GM21737 (cell line): ENCODE measurements at regions not wholly inside any gene's neighbourhood (a gene's known extent, or its start where the extent isn't known, plus 50 kb on each side); places are given as distances from the start of the nearest gene placed in this dataset.
"Not testable (repeated sequence)": the region's sequence is repeated elsewhere in the genome, so short reads cannot be mapped to it uniquely, and the experiment has no call there.

ENCODE experiments used
- ATAC-seq: cut with Tn5 transposase; IDR thresholded peaks from one replicate; pipeline ENCODE4 v1.9.1; 2021; ENCODE audit warnings: mild to moderate bottlenecking, moderate library complexity; ENCODE audit not compliant: unreplicated experiment

GRCh38 chr1:163472651-163473248 is 151.0 kb downstream of the NUF2 start:
- ATAC-seq: no peak

GRCh38 chr1:163477276-163477830 is 155.6 kb downstream of the NUF2 start:
- no peak for ATAC-seq

DNA sequence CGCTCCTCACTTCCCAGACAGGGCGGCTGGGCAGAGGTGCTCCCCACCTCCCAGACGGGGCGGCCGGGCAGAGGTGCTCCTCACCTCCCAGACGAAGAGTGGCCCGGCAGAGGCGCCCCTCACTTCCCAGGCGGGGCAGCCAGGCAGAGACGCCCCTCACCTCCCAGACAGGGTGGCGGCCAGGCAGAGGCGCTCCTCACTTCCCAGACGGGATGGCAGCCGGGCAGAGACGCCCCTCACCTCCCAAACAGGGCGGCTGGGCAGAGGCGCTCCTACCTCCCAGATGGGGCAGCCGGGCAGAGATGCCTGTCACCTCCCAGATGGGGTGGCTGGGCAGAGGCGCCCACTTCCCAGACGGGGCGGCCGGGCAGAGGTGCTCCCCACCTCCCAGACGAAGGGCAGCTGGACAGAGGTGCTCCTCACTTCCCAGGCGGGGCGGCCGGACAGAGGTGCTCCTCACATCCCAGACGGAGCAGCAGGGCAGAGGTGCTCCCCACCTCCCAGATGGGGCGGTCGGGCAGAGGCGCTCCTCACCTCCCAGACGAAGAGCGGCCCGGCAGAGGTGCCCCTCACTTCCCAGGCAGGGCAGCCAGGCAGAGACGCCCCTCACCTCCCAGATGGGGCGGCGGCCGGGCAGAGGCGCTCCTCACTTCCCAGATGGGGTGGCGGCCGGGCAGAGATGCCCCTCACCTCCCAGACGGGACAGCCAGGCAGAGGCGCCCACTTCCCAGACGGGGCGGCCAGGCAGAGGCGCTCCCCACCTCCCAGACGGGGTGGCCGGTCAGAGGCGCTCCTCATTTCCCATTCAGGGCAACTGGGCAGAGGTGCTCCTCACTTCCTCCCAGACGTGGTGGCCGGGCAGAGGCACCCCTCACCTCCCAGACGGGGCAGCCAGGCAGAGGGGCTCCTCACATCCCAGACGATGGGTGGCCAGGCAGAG is 176.9 kb downstream of the NUF2 start:
- ATAC-seq: not testable (repeated sequence)

GRCh38 chr1:163504331-163504978 is 182.7 kb downstream of the NUF2 start:
- no peak for ATAC-seq

DNA sequence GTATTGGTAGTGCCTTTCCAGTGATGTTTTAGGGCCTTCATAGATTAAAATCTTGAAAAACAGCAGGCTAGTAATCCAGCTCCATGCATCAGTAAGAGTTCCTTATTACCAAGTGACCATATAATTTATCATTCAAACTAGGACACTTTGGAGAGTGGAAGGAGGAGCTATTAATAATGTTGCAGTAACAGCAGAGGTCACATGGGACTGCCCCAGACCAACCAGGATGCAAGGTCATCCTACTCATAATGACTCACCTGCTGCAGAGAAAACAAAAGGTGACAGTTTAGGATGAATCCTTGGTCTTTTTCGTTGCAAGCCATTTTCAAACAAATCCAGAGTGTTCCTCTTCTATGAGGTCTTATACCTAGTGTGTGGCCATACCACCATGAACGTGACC is 187.4 kb downstream of the NUF2 start:
- ATAC-seq: no peak

DNA sequence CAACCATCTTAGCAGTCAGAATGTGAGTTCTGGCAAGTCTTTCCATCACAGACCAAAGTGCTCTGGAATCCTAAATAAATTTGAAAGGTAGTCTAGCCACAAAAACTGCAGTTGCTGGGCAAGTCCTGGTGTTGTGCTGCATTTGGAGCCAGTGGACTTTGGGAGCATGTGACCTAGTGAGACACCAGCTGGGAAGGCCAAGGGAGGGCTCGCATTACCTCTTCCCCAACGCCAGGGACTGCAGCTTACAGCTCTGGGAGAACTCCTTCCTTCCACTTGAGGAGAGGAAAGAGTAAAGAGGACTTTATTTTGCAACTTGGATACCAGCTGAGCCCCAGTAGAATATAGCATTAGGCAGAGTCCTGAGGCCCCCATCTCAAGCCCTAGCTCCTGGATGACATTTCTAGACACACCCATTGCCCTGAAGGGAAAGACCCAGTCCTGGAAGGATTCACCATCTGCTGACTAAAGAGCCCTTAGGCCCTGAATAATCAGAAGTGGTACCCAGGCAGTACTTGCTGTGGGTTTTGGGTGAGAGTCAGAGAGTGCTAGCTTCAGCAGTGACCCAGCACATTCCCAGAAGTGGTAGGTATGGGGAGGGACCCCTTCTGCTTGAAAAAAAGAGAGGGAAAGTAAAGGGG is 190.7 kb downstream of the NUF2 start:
- no peak for ATAC-seq

- no peak for ATAC-seq
Observed at GRCh38 chr1:163523375-163524029, 201.7 kb downstream of the NUF2 start.

DNA sequence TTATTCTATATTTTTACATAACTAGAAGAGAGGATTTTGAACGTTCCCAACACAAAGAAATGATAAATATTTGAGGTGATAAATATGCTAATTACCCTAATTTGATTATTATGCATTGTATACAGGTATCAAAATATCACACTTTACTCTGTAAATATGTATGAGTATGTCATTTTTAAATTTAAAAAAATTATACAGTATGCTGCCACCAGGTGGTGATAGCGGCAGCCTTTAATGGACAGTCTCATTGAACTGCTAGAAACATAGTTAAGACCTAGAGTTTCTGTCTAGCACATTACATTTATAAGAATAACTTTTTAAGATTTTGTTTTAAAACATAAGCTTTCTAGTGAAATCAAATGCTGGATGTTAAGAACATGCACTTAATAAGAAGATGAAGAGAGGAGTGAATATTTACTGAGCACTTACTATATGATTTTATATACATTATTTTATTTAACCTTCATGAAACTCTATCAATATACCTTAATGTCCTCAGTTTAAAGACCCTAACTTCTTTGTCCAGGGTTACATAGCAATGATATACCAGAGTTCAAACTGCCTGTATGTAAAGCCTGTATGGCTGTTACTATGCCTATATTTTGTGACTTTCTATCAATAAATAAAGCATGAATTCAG is 207.1 kb downstream of the NUF2 start:
- ATAC-seq: peak; percentile 67

- ATAC-seq: no peak
Observed at GRCh38 chr1:163531345-163531744, 209.6 kb downstream of the NUF2 start.

- no peak for ATAC-seq
Observed at GRCh38 chr1:163535401-163535800, 213.6 kb downstream of the NUF2 start.

DNA sequence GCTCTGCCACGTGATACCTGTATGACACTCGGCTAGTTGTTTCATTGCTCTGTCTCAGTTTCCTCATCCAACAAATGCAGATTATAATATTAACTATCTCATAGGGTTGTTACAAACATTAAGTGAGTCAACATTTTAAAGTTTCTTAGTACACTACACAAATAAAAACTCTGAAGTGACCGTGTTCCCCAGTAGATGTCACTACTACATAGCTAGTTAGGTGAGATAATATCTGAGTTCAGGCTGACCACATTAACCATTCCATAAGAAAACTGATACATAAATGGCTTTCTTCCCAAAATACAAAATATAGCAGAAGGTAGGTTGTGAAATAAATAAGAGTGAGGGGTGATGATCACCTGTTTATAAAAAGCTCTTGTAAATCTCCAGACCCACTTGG is 214.1 kb downstream of the NUF2 start:
- no peak for ATAC-seq

DNA sequence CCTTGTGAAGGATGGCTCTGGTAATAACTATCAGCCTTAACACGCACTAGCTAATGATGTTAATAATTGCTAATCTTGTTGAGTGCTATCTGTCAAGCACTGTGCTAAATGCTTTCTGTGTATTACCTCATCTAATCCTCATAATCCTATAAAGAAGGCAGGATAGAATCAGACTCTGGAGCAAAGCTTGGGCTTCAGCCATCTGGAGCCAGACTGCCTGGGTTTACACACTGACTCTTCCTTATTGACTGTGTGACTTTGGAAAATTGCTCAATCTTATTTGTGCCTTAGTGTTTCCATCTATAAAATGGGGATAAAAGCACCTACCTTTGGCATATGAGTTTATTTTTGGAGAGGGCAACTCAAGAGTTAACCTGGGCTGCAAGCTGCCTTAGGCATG is 216.1 kb downstream of the NUF2 start:
- no peak for ATAC-seq

GRCh38 chr1:163538667-163539066 is 216.9 kb downstream of the NUF2 start:
- ATAC-seq: no peak

GRCh38 chr1:163540727-163541126 is 219.0 kb downstream of the NUF2 start:
- ATAC-seq: no peak

GRCh38 chr1:163544441-163544840 is 222.7 kb downstream of the NUF2 start:
- no peak for ATAC-seq

- ATAC-seq: no peak
Observed at GRCh38 chr1:163558162-163558561, 236.4 kb downstream of the NUF2 start.

- ATAC-seq: no peak
Observed at GRCh38 chr1:163561580-163562295, 240.0 kb downstream of the NUF2 start.

- no peak for ATAC-seq
Observed at GRCh38 chr1:163562355-163562754, 240.6 kb downstream of the NUF2 start.

DNA sequence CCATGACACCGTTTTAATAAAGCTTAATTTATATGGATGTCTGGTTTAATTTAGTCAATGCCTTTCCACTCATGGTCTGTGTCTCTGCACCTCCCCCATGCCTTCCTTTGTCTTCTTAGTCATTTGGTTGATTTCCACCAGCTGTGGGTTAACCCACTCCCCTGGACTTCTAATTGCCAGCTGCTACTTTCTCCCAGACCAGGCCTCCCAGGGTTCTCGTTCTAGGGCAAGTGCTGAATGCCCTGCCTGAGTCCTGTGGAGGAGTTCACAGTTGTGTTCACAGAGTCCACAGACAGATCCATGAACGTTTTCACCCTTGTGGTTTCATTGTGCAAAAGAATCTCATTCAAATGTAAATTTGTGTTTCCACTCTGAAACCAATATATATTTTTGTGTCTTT is 243.4 kb downstream of the NUF2 start:
- ATAC-seq: no peak
